ENCODE measurements at regions not wholly inside any gene's neighbourhood (a gene's known extent, or its start where the extent isn't known, plus 50 kb on each side); places are given as distances from the start of the nearest gene placed in this dataset.

GRCh38 chrX:46301903-46302302, 243.3 kb downstream of the ZNF674 start:
- no peak for DNase-seq (ENCODE audit: low spot score)

- no peak for DNase-seq (ENCODE audit: low spot score)
Measured at GRCh38 chrX:46298821-46299220, 246.4 kb downstream of the ZNF674 start.

- no peak for DNase-seq (ENCODE audit: low spot score)
Measured at GRCh38 chrX:46295963-46296362, 249.3 kb downstream of the ZNF674 start.

- DNase-seq (ENCODE audit: low spot score), result peak; percentile 33
Measured at GRCh38 chrX:46294234-46294633, 251.0 kb downstream of the ZNF674 start.

GRCh38 chrX:46279925-46280313, 265.3 kb downstream of the ZNF674 start:
- DNase-seq (ENCODE audit: low spot score), result peak; percentile 49

- no peak for DNase-seq (ENCODE audit: low spot score)
Measured at GRCh38 chrX:46279214-46279924, 265.9 kb downstream of the ZNF674 start.

- DNase-seq (ENCODE audit: low spot score), result no peak
Measured at GRCh38 chrX:46278572-46278971, 266.6 kb downstream of the ZNF674 start.

GRCh38 chrX:46268412-46268811, 276.8 kb downstream of the ZNF674 start:
- DNase-seq (ENCODE audit: low spot score), result peak; percentile 86

- DNase-seq (ENCODE audit: low spot score), result peak; percentile 32
Measured at GRCh38 chrX:46263494-46263893, 281.7 kb downstream of the ZNF674 start.

GRCh38 chrX:46262304-46262703, 282.9 kb downstream of the ZNF674 start:
- no peak for DNase-seq (ENCODE audit: low spot score)

- DNase-seq (ENCODE audit: low spot score), result peak; percentile 4
Measured at GRCh38 chrX:46260499-46260898, 284.7 kb downstream of the ZNF674 start.

GRCh38 chrX:46258356-46258755, 286.9 kb downstream of the ZNF674 start:
- DNase-seq (ENCODE audit: low spot score), result no peak

- peak; percentile 10 for DNase-seq (ENCODE audit: low spot score)
Measured at GRCh38 chrX:46257451-46257879, 287.8 kb downstream of the ZNF674 start.

GRCh38 chrX:46256875-46257274, 288.3 kb downstream of the ZNF674 start:
- no peak for DNase-seq (ENCODE audit: low spot score)

GRCh38 chrX:46255046-46255445, 290.2 kb downstream of the ZNF674 start:
- DNase-seq (ENCODE audit: low spot score), result no peak

- DNase-seq (ENCODE audit: low spot score), result no peak
Measured at GRCh38 chrX:46254641-46255040, 290.6 kb downstream of the ZNF674 start.

- peak; percentile 59 for DNase-seq (ENCODE audit: low spot score)
Measured at GRCh38 chrX:46251755-46252154, 293.5 kb downstream of the ZNF674 start.

GRCh38 chrX:46250151-46250550, 295.1 kb downstream of the ZNF674 start:
- DNase-seq (ENCODE audit: low spot score), result no peak

GRCh38 chrX:46247456-46247855, 297.8 kb downstream of the ZNF674 start:
- DNase-seq (ENCODE audit: low spot score), result no peak

GRCh38 chrX:46244451-46244850, 300.8 kb downstream of the ZNF674 start:
- no peak for DNase-seq (ENCODE audit: low spot score)

- no peak for DNase-seq (ENCODE audit: low spot score)
Measured at GRCh38 chrX:46236411-46236810, 308.8 kb downstream of the ZNF674 start.

- no peak for DNase-seq (ENCODE audit: low spot score)
Measured at GRCh38 chrX:46235778-46236177, 309.4 kb downstream of the ZNF674 start.

- no peak for DNase-seq (ENCODE audit: low spot score)
Measured at GRCh38 chrX:46234775-46235174, 310.4 kb downstream of the ZNF674 start.

GRCh38 chrX:46228389-46228788, 316.8 kb downstream of the ZNF674 start:
- no peak for DNase-seq (ENCODE audit: low spot score)

Data from A172 (cell line).